ENCODE measurements at regions not wholly inside any gene's neighbourhood (a gene's known extent, or its start where the extent isn't known, plus 50 kb on each side); places are given as distances from the start of the nearest gene placed in this dataset.

DNA sequence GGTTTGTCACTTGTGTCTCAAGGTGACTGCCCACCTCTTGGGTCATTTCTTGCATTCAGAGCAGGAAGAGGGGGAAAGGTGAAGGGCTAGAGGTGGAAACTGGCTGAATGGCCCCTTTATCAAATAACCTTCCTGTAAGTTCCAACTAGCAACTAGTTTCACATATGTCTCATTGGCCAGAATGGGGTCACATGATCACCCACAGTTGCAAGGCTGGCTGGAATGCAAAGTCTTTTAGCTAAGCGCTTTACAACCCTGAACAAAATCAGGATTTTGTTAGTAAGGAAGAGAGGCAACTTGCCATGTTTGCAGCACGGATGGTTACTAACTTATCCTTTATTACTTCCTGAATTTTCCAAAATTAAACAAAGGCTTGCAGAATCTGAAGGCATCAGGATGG is 156.3 kb downstream of the EMX2 start:
- Histone ChIP-seq H4K20me1 (ENCODE audit: insufficient read depth) (no peaks in the 10 kb centered on the region), H3K9ac (no peak overlapping the region), H3K9me2 (no peaks in the 10 kb centered on the region), H3K9me3 (no peaks in the 10 kb centered on the region), H3K4me3 (ENCODE audit: low read depth in 2 of 2, low read length in 1 of 2) (no peak overlapping the region), H3K27ac (ENCODE audit: low read depth in 2 of 2, low read length in 1 of 2) (no peak overlapping the region), H3K27me3 (ENCODE audit: insufficient read depth) (no peaks in the 10 kb centered on the region), H3F3A (replicated peaks; ENCODE audit: insufficient read depth) (no peaks in the 10 kb centered on the region), H3K4me1 (ENCODE audit: control insufficient read depth in 1 of 2, insufficient read depth in 2 of 2, low read depth in 1 of 2, low read length in 1 of 2) (no peaks in the 10 kb centered on the region), H3K36me3 (replicated peaks in 1 of 2; ENCODE audit: control insufficient read depth in 1 of 2, insufficient read depth in 2 of 2, low read length in 1 of 2) (no peaks in the 10 kb centered on the region), H3K79me2 (ENCODE audit: insufficient read depth) (no peaks in the 10 kb centered on the region), H2AFZ (ENCODE audit: low read depth) (no peak overlapping the region), H3K4me2 (no peak overlapping the region)
- TF ChIP-seq NFIC (IDR thresholded peaks at IDR 0.05; ENCODE audit: borderline replicate concordance) = no peak
- no peak for TF ChIP-seq REST (IDR thresholded peaks at IDR 0.05; ENCODE audit: low read depth, low read length)
- TF ChIP-seq, protein P1, sequence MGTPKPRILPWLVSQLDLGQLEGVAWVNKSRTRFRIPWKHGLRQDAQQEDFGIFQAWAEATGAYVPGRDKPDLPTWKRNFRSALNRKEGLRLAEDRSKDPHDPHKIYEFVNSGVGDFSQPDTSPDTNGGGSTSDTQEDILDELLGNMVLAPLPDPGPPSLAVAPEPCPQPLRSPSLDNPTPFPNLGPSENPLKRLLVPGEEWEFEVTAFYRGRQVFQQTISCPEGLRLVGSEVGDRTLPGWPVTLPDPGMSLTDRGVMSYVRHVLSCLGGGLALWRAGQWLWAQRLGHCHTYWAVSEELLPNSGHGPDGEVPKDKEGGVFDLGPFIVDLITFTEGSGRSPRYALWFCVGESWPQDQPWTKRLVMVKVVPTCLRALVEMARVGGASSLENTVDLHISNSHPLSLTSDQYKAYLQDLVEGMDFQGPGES (IDR thresholded peaks at IDR 0.05; ENCODE audit: low read depth, low read length) = no peak
- TF ChIP-seq MEF2A (IDR thresholded peaks at IDR 0.05; ENCODE audit: borderline replicate concordance, low read depth) = no peak
- TF ChIP-seq ELF1 (IDR thresholded peaks at IDR 0.05) = no peak
- no peak for TF ChIP-seq MAX (IDR thresholded peaks at IDR 0.05; ENCODE audit: low read depth)
- no peak for TF ChIP-seq YY1 (IDR thresholded peaks at IDR 0.05; ENCODE audit: low read depth)
- DNase-seq = no peak
- POLR2A ChIA-PET = no interaction called here
- 41% methylated on average over 2 of the region's 2 CpGs for WGBS (ENCODE audit: low lambda C conversion rate)
- CTCF ChIA-PET = no interaction called here

DNA sequence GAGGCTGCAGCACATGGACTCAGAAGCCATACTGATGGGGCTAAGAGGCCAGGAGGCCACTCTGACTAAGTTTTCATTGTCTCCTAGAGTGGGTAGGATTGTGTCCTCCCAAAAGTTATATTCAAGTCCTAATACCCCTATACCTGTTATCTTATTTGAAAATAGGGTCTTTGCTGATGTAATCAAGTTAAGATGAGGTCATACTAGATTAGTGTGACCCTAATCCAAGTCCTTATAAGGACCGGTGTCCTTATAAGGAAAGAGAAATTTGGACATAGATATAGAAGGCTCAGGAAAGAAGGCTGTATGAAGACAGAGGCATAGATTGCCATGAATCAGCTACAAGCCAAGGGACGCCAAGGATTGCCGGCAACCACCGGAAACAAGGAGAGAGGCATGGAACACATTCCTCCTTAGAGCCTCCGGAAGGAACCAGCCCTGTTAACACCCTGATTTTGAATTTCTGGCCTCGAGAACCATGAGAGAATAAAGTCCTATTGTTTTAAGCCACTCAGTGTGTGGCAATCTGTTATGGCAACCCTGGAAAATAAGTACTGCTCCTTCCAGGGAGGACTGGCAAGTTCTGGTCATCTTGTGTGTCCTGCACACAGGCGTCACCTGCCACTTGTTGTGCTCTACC is 157.0 kb downstream of the EMX2 start:
- no peak for TF ChIP-seq RCOR1 (IDR thresholded peaks at IDR 0.05; ENCODE audit: low read length)
- no peaks in the 10 kb centered on the region for H3K36me3 ChIP-seq (replicated peaks in 1 of 2; ENCODE audit: control insufficient read depth in 1 of 2, insufficient read depth in 2 of 2, low read length in 1 of 2)
- H4K20me1 ChIP-seq (ENCODE audit: insufficient read depth) = no peaks in the 10 kb centered on the region
- ChIA-PET POLR2A (no interaction called here), CTCF (no interaction called here)
- H3F3A ChIP-seq (replicated peaks; ENCODE audit: insufficient read depth) = no peaks in the 10 kb centered on the region
- H3K4me2 ChIP-seq = no peak overlapping the region
- H3K4me1 ChIP-seq (ENCODE audit: control insufficient read depth in 1 of 2, insufficient read depth in 2 of 2, low read depth in 1 of 2, low read length in 1 of 2) = no peaks in the 10 kb centered on the region
- DNase-seq = no peak
- no peaks in the 10 kb centered on the region for H3K9me3 ChIP-seq
- H3K79me2 ChIP-seq (ENCODE audit: insufficient read depth) = no peaks in the 10 kb centered on the region
- H3K4me3 ChIP-seq (ENCODE audit: low read depth in 2 of 2, low read length in 1 of 2) = no peak overlapping the region
- H3K27me3 ChIP-seq (ENCODE audit: insufficient read depth) = no peaks in the 10 kb centered on the region
- H3K27ac ChIP-seq (ENCODE audit: low read depth in 2 of 2, low read length in 1 of 2) = no peak overlapping the region
- 50% methylated on average over 6 of the region's 7 CpGs for WGBS (ENCODE audit: low lambda C conversion rate)
- H3K9me2 ChIP-seq = no peaks in the 10 kb centered on the region
- no peak overlapping the region for H2AFZ ChIP-seq (ENCODE audit: low read depth)
- no peak overlapping the region for H3K9ac ChIP-seq

All from SK-N-SH (cell line).